C4-2B (cell line): ENCODE measurements at regions not wholly inside any gene's neighbourhood (a gene's known extent, or its start where the extent isn't known, plus 50 kb on each side); places are given as distances from the start of the nearest gene placed in this dataset.

Experiments
- H3K27ac ChIP-seq: fragments of 450-650 bp; 2 replicates; pipeline ENCODE4 v1.5.1; 2017
- ZFX ChIP-seq: fragments of 450-650 bp; IDR thresholded peaks from 2 replicates; pipeline ENCODE4 v1.6.1; 2017
- TF ChIP-seq, protein P1 (sequence below): fragments of 450-650 bp; conservative IDR thresholded peaks from 2 replicates; pipeline ENCODE4 v1.5.1; 2017; ENCODE audit warnings: mild to moderate bottlenecking

DNA sequence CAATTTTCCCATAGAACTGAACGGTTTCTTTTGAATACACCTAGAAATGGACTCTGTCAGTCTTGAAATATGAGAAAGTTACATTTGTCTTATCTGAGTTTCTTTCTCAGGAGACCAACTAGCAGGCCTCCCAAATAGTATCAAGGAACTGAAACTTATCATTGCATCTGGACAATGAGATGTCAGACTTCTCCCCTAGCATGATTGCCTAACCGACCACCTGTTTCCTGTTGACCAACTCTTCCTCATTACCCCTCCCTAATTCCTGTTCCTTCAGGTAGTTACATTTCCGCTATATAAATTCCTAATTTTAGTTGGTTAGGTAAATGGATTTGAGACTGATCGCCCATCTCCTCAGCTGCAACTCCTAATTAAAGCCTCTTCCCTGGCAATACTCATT is 1587.3 kb downstream of the NCAM2 start:
- no peak for TF ChIP-seq ZFX
- TF ChIP-seq, protein P1, sequence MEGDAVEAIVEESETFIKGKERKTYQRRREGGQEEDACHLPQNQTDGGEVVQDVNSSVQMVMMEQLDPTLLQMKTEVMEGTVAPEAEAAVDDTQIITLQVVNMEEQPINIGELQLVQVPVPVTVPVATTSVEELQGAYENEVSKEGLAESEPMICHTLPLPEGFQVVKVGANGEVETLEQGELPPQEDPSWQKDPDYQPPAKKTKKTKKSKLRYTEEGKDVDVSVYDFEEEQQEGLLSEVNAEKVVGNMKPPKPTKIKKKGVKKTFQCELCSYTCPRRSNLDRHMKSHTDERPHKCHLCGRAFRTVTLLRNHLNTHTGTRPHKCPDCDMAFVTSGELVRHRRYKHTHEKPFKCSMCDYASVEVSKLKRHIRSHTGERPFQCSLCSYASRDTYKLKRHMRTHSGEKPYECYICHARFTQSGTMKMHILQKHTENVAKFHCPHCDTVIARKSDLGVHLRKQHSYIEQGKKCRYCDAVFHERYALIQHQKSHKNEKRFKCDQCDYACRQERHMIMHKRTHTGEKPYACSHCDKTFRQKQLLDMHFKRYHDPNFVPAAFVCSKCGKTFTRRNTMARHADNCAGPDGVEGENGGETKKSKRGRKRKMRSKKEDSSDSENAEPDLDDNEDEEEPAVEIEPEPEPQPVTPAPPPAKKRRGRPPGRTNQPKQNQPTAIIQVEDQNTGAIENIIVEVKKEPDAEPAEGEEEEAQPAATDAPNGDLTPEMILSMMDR: no peak
- H3K27ac ChIP-seq: no peak overlapping the region

DNA sequence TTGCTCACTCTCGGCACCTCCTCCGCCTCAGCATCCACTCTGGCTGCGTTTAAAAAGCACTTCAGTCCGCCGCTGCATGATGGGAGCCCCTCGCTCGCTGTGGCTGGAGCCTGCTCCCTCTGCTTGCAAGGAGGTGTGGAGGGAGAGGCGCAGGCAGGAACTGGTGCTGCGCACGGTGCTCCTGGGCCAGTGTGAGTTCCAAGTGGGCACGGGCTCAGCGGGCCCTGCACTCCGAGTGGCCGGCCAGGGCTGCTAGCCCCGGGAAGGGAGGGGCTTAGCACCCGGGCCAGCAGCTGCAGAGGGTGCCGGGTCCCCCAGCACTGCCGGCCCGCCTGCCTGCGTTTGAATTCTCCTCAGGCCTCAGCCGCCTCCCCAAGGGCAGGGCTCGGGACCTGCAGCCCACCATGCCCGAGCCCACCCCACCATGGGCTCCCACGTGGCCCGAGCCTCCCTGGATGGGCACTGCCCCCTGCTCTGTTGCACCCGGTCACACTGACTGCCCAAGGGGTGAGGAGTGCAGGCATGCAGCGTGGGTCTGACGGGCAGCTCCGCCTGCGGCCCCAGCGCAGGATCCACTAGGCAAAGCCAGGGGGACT is 1599.5 kb downstream of the NCAM2 start:
- H3K27ac ChIP-seq: no peak overlapping the region
- TF ChIP-seq, protein P1: no peak
- TF ChIP-seq ZFX: no peak

- TF ChIP-seq, protein P1: no peak
- TF ChIP-seq ZFX: no peak
- H3K27ac ChIP-seq: no peak overlapping the region
Measured at GRCh38 chr21:22609802-22610201, 1611.6 kb downstream of the NCAM2 start.

DNA sequence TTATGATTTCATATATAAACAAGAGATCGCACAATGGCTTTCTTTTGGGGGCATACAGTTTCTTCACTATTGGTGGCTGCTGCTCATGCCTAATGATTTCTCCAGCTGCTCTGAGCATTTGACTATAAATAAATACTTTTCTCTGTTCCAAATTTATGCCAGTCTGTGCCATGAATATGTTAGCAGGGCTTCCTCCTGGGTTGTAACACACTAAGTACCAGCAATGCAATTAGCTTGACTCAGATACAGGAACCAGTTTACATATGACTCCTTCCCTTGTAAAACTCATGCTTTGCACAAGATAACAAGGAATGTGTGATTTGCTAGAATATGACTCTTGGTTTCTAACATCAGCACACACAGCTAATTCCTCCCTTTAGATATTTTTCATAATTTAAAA is 1629.7 kb downstream of the NCAM2 start:
- H3K27ac ChIP-seq: no peak overlapping the region
- TF ChIP-seq, protein P1: no peak
- no peak for TF ChIP-seq ZFX

DNA sequence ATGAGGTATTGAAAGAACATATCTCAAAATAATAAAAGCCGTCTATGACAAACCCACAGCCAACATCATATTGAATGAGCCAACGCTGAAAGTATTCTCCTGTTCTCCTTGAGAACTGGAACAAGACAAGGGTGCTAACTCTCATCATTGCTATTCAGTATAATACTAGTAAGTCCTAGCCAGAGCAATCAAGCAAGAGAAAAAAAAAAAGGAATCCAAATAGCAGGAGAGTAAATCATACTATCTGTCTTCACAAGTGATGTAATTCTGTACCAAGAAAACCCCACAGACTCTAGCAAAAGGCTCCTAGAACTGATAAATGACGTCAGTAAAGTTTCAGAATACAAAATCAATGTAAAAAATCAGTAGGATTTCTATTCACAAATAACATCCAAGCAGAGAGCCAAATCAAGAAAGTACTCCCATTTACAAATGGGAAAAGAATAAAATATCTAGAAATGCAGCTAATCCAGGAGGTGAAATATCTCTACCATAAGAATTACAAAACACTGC is 1632.8 kb downstream of the NCAM2 start:
- H3K27ac ChIP-seq: no peak overlapping the region
- no peak for TF ChIP-seq ZFX
- TF ChIP-seq, protein P1: no peak

- TF ChIP-seq, protein P1: no peak
- TF ChIP-seq ZFX: no peak
- no peak overlapping the region for H3K27ac ChIP-seq
Measured at GRCh38 chr21:22632176-22632575, 1634.0 kb downstream of the NCAM2 start.

GRCh38 chr21:22649246-22649645 is 1651.0 kb downstream of the NCAM2 start:
- TF ChIP-seq ZFX: no peak
- TF ChIP-seq, protein P1: no peak

More at GRCh38 chr21:22649246-22649645, 1651.0 kb downstream of the NCAM2 start:
- H3K27ac ChIP-seq: no peak overlapping the region
